ENCODE measurements at regions not wholly inside any gene's neighbourhood (a gene's known extent, or its start where the extent isn't known, plus 50 kb on each side); places are given as distances from the start of the nearest gene placed in this dataset.
"Not testable (repeated sequence)": the region's sequence is repeated elsewhere in the genome, so short reads cannot be mapped to it uniquely, and the experiment has no call there.

GRCh38 chr17:77635785-77636184 lies 322.7 kb upstream of the TNRC6C start:
- TF ChIP-seq BRCA1 (IDR thresholded peaks at IDR 0.05); BRCA1 (CRISPR knock-in tag; IDR thresholded peaks at IDR 0.05); NRF1 (conservative IDR thresholded peaks at IDR 0.05 in 1 of 2, IDR thresholded peaks at IDR 0.05 in 1 of 2); CBFB (CRISPR knock-in tag; IDR thresholded peaks at IDR 0.05); CTCF (IDR thresholded peaks at IDR 0.05 in 2 of 3, conservative IDR thresholded peaks at IDR 0.05 in 1 of 3; ENCODE audit: insufficient read depth in 2 of 3, low read depth in 1 of 3, low read length in 3 of 3); CAMTA2 (CRISPR knock-in tag; conservative IDR thresholded peaks at IDR 0.05); ZEB2 (IDR thresholded peaks at IDR 0.05): not testable (repeated sequence)
